ENCODE measurements at regions not wholly inside any gene's neighbourhood (a gene's known extent, or its start where the extent isn't known, plus 50 kb on each side); places are given as distances from the start of the nearest gene placed in this dataset.

DNA sequence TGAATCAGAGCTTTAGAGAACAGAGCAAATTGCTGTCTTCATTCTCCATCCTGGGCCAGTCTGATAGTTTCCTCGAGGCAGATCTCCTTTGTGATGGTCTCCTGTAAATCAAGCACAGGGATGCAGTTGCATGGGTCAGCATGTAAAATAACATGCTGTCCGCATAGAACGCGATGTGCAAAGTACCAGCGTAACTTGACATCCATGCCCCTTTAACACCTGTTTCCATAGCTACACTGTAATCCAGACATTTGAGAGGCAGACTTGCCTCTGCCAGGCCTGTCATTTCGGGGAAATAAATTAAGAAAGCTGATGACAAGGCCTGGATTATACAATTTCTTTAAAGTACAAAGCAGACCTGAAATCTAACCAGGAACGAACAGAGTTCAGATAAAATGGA, 413.5 kb downstream of the TLE4 start:
- no peak for TF ChIP-seq EZH2 (IDR thresholded peaks at IDR 0.05)
- TF ChIP-seq FOXP2 (optimal IDR thresholded peaks at IDR 0.05; ENCODE audit: control extremely low read depth, extremely low read length, insufficient read depth), result no peak
- TF ChIP-seq POLR2AphosphoS5 (IDR thresholded peaks at IDR 0.05; ENCODE audit: borderline replicate concordance, low read depth, low read length), result no peak
